ENCODE measurements at regions not wholly inside any gene's neighbourhood (a gene's known extent, or its start where the extent isn't known, plus 50 kb on each side); places are given as distances from the start of the nearest gene placed in this dataset.

- peak; percentile 5 for DNase-seq
These were observed 138.5 kb downstream of the RBM26 start for GRCh38 chr13:79267560-79267959.

DNA sequence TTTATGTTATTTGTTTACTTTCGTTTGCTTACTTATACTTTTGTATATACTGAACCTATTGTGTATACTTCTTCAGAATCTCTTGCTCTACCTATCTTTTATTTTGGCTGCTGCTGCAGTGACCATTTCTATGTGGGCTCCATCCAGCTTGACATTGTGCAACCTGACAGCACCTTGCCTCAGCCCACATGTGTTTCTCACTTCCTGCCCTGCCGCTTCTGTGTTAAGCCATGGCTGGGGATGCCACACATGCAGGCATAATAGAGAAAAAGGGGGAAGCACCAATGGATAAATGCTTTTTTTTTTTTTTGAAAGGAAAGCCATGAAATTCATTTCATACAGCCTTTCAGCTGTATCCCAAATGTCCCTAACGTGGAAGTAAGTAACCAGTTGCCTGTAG is 147.6 kb downstream of the RBM26 start:
- DNase-seq: peak; percentile 79

- peak; percentile 49 for DNase-seq
These were observed 159.5 kb downstream of the RBM26 start for GRCh38 chr13:79246578-79246949.

- DNase-seq: peak; percentile 58
These were observed 160.0 kb downstream of the RBM26 start for GRCh38 chr13:79245937-79246577.

DNA sequence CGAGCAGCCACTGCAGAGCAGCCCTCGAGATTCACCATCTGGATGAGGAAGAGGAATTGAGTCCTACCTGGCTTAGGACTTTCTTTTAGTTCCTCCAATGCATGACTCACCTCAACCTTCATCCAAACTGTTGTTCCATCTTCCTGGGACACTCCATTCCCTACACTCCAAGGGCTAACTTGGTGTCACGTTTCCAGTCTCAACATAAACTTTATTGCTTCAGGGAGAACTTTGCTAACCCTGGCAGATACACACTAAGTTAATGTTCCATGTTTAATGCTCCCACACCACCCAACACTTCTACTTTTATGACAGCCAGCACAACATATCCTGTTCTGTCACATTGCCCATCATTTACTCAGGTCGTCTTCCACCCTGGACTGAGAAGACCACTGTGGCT is 164.4 kb downstream of the RBM26 start:
- DNase-seq: peak; percentile 34

DNA sequence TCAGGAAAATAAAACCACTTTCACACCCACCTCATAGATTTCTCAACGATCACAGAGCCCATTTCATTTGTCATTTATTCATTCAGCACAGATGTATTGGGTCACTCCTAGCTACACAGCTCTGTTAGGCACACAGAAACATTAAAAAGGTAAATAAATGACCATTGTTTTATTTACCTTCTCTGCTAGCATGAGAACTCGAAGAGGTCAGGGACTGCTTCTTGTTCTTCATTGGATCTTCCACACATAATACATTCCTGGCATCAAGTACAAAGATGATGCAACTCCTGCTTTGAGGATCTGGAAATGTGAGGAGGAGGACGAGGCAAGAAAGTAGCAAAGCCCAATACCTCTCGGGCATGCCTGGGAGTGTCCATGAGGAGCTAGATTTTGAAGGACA is 168.1 kb downstream of the RBM26 start:
- no peak for DNase-seq

DNA sequence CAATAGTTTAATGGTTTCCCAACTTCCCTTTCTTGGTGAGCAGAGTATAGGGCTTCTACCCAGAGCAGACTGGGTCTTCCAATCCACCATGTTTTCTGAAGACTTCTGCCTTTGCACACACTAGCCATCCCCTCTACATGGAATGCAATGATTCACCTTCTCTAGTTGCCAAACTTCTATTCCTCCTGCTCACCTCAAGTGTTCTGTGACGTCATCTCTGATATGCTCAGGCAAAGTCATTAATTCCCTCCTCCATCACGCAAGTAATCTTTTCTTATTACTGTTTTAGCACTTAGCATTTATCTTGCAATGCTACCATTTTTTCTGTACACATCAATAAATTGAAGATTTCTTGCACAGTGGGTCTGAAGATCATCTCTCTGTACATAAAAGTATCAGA is 174.2 kb downstream of the RBM26 start:
- DNase-seq: peak; percentile 27

DNA sequence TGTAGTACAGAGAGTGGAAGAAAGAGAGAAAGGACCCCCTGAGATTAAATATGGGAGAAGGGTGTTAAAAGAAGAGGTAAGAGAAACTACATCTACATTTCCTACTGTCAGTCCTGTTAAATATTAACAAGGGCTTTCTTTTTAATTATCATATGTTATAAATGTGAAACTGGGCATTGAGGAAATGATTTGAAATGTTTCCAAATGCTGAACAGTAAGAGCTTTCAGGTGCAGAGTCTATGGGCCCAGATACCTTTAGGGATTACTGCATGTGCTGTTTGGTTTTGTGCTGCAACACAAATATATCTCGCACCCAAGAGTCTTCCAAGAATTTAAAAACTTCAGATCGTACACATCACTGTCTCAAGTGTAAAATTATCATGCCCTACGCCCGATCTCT is 176.3 kb downstream of the RBM26 start:
- no peak for DNase-seq

DNA sequence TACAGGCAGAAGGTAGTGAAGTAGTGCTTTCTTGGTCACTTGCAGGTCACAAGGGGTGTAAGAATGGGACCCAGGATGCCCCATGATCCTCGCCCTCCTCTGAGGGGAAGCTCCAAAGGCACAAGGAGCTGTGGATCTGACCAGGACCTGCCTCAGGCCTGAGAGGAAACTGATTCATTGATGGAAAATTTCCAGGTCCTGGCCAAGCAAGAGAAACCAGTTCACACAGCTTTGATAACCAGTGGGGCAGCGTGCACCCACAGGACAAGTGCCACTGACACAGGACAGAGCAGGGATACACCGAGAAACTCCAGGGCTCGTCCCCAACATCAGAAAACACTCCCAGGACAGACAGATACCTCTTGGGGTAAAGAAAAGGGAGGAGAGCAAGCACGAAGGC is 177.1 kb downstream of the RBM26 start:
- no peak for DNase-seq

DNA sequence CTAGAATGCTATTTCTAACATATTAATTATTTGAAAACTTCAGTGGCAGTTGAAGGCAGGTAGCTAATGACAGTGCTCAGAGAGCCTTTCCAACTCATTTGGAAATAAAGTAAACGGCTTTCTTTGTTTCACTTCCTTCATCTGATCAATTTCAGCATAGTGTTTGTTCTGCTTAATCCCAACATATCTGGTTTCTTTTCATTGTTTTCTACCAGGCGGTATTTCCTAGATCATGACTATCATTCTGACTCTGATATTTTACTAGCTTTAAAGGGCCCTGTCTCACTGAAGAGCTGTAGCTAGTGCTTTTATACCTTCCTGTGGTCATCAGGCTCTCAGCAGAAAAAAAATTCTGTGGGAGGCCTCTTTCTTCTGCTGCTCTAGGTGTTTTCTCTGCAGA is 178.6 kb downstream of the RBM26 start:
- DNase-seq: peak; percentile 96

DNA sequence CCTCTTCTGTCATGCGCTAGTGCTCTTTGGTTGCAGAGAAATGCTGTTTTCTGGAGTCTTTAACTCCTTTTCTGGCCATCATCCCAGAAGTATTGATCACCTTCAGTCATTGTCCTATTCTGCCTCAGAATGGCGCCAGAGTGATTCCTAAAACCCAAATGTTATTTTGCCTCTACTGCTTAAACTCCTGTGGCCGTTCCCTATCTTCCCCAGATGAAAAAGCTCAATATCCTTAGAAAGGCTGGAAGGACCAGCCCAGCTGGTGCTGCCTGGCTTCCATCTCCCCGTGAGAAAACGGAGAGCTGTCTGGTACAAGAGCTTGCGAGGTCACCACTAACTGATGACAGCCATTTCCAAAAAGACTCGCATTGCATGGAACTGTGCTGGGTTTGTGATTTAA is 179.1 kb downstream of the RBM26 start:
- DNase-seq: no peak

GRCh38 chr13:79226250-79226649 is 179.8 kb downstream of the RBM26 start:
- no peak for DNase-seq

- DNase-seq: peak; percentile 7
These were observed 180.4 kb downstream of the RBM26 start for GRCh38 chr13:79225487-79226232.

- no peak for DNase-seq
These were observed 183.4 kb downstream of the RBM26 start for GRCh38 chr13:79222427-79223205.

DNA sequence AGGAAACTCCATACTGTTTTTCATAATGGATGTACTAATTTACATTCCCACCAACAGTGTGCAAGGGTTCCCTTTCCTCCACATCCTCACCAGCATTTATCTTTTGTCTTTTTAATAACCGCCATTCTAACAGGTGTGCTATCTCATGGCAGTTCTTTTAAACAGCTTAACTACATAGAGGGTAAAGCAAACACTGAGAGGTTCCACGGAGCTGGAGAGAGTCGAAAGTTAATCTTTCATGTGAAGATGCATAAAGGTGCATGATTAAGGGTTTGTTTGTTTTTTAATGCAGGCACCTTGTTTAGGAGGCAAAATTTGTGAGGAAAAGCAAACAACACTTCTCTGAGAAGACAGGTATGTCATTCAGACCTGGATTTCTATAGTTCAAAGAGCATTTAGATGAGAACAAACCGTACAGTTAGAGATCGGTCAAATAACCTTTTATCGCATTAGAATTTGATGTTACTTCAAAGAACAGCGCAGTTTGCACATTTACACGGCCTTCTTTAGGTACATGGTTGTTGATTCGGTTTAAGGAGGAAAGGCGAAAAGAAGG is 193.9 kb downstream of the RBM26 start:
- DNase-seq: no peak

DNA sequence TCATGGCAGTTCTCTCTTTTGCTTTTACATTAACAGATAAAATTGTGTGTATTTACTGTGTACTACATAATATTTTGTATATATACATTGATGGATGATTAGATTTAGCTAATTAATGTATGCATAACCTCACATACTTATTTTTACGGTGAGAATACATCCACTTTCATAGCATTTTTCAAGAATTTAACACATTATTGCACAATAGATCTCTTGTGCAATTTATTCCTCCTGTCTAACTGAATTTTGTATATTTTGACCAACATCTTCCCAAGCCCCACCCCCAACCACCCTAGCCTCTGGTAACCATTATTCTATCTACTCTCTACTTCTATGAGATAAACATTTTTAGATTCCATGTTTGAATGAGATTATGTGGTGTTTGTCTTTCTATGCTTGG is 194.7 kb downstream of the RBM26 start:
- peak; percentile 71 for DNase-seq

- DNase-seq: no peak
These were observed 208.1 kb downstream of the RBM26 start for GRCh38 chr13:79197933-79198332.

DNA sequence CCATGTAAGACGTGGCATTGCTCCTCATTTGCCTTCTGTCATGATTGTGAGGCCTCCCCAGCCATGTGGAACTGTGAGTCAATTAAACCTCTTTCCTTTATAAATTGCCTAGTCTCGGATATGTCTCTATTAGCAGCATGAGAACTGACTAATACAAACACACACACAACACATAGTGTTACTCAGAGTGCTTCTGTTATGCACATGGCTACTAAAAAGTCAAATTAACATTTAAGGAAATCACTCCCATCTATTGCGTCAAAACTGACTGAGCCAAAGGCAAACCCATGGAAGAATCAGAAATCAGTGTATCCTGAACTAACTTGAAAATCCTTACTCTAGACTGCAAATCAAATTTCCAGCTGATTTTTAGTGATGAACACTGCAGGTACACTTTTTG is 209.2 kb downstream of the RBM26 start:
- DNase-seq: no peak

DNA sequence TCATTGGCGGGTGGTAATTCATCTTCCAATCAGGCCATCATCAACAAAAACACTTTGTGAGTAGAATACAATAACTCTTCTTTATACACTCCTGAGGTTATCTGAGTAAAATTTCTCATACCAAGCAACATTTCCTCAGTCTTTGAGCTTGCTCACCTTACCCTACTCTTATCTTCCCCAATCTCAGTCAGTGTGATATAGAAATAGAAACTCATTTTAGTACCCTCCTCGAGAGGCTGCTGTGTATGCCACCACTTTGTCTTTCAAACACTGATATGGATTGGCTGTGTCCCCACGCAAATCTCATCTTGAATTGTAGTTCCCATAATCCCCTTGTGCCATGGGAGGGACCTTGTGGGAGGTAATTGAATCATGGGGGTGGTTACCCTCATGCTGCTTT is 209.7 kb downstream of the RBM26 start:
- no peak for DNase-seq

DNA sequence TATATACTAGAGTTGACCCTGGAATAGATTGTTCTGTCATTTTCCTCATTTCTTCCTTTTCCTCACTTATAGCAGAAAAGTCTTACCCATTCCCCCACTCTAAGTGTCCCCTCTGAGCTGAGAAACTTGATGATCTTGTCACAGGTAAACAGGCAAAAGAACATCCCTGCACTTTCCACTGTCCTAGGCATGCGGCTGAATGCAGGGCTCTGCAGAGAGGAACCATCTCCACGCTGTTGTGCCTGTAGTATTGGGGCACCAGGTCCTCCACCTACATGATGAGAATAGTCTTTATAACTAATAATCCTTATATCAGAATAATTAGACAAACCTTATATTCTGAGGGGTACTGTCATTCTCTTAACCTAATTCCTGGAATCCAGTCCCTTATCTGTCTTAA is 211.3 kb downstream of the RBM26 start:
- DNase-seq: no peak

DNA sequence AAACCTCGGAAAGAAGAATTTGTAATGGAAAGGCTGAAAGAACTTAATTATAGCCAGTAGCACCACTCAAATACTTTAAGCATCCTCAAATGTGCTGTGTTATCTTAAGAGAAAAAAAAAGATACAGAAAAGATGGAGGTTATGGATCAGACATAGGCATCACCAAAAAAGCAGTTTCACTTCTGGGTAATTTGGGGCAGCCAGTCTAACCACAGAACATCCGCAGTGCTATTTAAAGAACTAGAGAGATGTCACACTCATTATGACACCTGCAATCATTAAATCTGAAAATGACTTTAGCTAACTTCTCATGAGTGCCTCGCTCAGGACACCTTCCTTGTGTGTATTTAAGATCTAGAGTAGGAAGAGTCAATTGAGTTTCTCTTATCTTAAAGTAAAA is 211.8 kb downstream of the RBM26 start:
- peak; percentile 95 for DNase-seq

DNA sequence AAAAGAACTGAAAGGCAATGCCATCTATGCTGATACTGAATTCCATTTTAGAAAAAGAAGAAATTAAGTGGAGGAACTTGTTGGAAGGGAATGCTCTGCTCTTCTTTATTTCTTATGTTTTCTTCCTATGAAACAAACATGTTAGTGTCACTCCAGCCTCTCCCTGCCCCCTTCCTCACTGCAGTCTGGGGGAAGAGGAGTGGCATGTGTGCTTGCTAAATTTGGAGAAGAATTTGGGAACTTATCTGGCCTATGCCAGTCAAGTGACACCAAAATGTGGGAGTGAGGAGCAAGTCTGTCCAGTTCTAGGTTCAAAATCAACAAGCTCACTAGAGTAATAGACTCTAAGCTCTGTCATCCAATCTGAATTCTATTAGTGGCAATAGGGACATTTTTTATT is 214.6 kb downstream of the RBM26 start:
- DNase-seq: no peak

DNA sequence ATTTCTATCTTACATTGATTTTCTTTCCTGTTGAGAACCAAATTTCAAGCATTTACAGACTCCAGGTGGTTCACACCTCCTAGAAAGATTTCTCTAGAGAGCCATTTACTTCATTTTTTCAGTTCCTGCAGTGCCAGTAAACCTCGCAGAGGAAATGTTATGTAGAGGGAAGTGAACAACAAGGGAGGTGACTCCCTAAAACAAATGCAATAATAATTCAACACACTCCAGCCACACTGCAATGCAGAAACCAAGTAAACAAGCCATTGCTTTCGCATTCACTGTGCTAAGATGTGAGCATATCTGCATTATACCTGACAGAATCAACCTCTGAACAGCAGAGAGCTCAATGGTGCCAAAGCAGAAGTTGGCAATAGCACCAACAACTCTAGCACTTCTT is 215.1 kb downstream of the RBM26 start:
- DNase-seq: peak; percentile 50

Data from MV-4-11 (cell line).